IMR-90 (cell line): ENCODE measurements at regions not wholly inside any gene's neighbourhood (a gene's known extent, or its start where the extent isn't known, plus 50 kb on each side); places are given as distances from the start of the nearest gene placed in this dataset.

ENCODE experiments used
- ATAC-seq: fragments of 200-7000 bp; cut with Tn5 transposase; 2 replicates; pipeline ENCODE4 v1.9.1; 2020; ENCODE audit warnings: low read depth, mild to moderate bottlenecking, moderate library complexity
- BruUV-seq: library from RNA; stranded (reverse); fragments of 400-500 nt; replicated peaks from 2 replicates; lab custom pipeline; 2021; lab: Mats Ljungman, UMichigan
- CTCF ChIA-PET: fragments of 300-600 bp; formaldehyde crosslinking; extraction: SDS; loops from one replicate; lab custom pipeline; 2021; ENCODE audit warnings: antibody characterized with exemption; lab: Yijun Ruan, JAX
- POLR2A ChIA-PET: fragments of 300-600 bp; sonication (Branson Sonifier 250); formaldehyde crosslinking; loops from one replicate; lab custom pipeline; 2022; ENCODE audit warnings: antibody characterized with exemption; ENCODE audit not compliant: unreplicated experiment; lab: Charles Lee
- DNase-seq: peaks from one replicate; pipeline ENCODE4 v3.0.0; 2013
- H2AFZ ChIP-seq: replicated peaks from 2 replicates; pipeline ENCODE3; 2013; ENCODE audit warnings: low read length, mild to moderate bottlenecking; ENCODE audit not compliant: poor library complexity
- H2AK5ac ChIP-seq: 2 replicates; pipeline ENCODE4 v1.6.1; 2013; ENCODE audit warnings: low read depth, low read length, inconsistent platforms
- H2AK9ac ChIP-seq: replicated peaks from 2 replicates; pipeline ENCODE3; 2013; ENCODE audit warnings: mild to moderate bottlenecking, low read depth, low read length, moderate library complexity; ENCODE audit not compliant: poor library complexity
- H2BK120ac ChIP-seq: 2 replicates; pipeline ENCODE4 v1.6.1; 2013; ENCODE audit warnings: low read depth, low read length, inconsistent platforms
- H2BK15ac ChIP-seq: 3 replicates; pipeline ENCODE4 v1.6.1; 2013; ENCODE audit warnings: low read depth, low read length, inconsistent platforms
- H2BK20ac ChIP-seq: 2 replicates; pipeline ENCODE4 v1.6.1; 2013; ENCODE audit warnings: low read depth, mild to moderate bottlenecking, inconsistent platforms, low read length, moderate library complexity
- H2BK5ac ChIP-seq: 2 replicates; pipeline ENCODE4 v1.6.1; 2013; ENCODE audit warnings: mild to moderate bottlenecking, low read depth, low read length, inconsistent platforms; ENCODE audit not compliant: poor library complexity, severe bottlenecking
- H3K14ac ChIP-seq: replicated peaks from 2 replicates; pipeline ENCODE4 v1.6.1; 2013; ENCODE audit warnings: low read depth, low read length, inconsistent platforms
- H3K18ac ChIP-seq: 2 replicates; pipeline ENCODE4 v1.6.1; 2013; ENCODE audit warnings: low read depth, low read length, control low read depth
- H3K23ac ChIP-seq: 2 replicates; pipeline ENCODE4 v1.6.1; 2013; ENCODE audit warnings: low read depth, low read length, inconsistent platforms
- H3K27ac ChIP-seq: 2 replicates; pipeline ENCODE4 v1.5.1; 2013; ENCODE audit warnings: mild to moderate bottlenecking, control low read depth, low read length; ENCODE audit not compliant: insufficient read depth
- H3K27me3 ChIP-seq: 2 replicates; pipeline ENCODE4 v1.6.1; 2013; ENCODE audit warnings: low read length; ENCODE audit not compliant: control insufficient read depth, insufficient read depth
- H3K36me3 ChIP-seq: 2 replicates; pipeline ENCODE4 v1.6.1; 2013; ENCODE audit warnings: low read length, mixed read lengths; ENCODE audit not compliant: control insufficient read depth, insufficient read depth
- H3K4ac ChIP-seq: 2 replicates; pipeline ENCODE4 v1.6.1; 2013; ENCODE audit warnings: low read depth, low read length, inconsistent platforms
- H3K4me1 ChIP-seq: 2 replicates; pipeline ENCODE4 v1.6.1; 2013; ENCODE audit warnings: low read length, mixed read lengths; ENCODE audit not compliant: control insufficient read depth, insufficient read depth
- H3K4me2 ChIP-seq: 2 replicates; pipeline ENCODE4 v1.6.1; 2013; ENCODE audit warnings: low read depth, mild to moderate bottlenecking, control low read depth, low read length, moderate library complexity
- H3K4me3 ChIP-seq: 2 replicates; pipeline ENCODE4 v1.5.1; 2013; ENCODE audit warnings: low read depth, mild to moderate bottlenecking, control low read depth, low read length, moderate library complexity; ENCODE audit not compliant: insufficient read depth
- H3K56ac ChIP-seq: 2 replicates; pipeline ENCODE4 v1.6.1; 2013; ENCODE audit warnings: low read length, inconsistent platforms; ENCODE audit not compliant: insufficient read depth; ENCODE audit errors: extremely low read depth
- H3K79me1 ChIP-seq, 2 experiments: 2 replicates each; pipeline ENCODE4 v1.6.1; 2013; ENCODE audit warnings: low read length in 2 of 2, inconsistent platforms in 1 of 2, low read depth in 1 of 2
- H3K9ac ChIP-seq: 2 replicates; pipeline ENCODE4 v1.6.1; 2013; ENCODE audit warnings: low read depth, low read length, control low read depth
- H3K9me1 ChIP-seq: 2 replicates; pipeline ENCODE4 v1.6.1; 2013; ENCODE audit warnings: low read length, inconsistent platforms; ENCODE audit not compliant: insufficient read depth
- H3K9me3 ChIP-seq: 2 replicates; pipeline ENCODE4 v1.6.1; 2013; ENCODE audit warnings: low read length; ENCODE audit not compliant: control insufficient read depth, insufficient read depth
- H4K20me1 ChIP-seq: 2 replicates; pipeline ENCODE4 v1.6.1; 2013; ENCODE audit warnings: low read length, inconsistent platforms; ENCODE audit not compliant: insufficient read depth
- H4K5ac ChIP-seq: 2 replicates; pipeline ENCODE4 v1.6.1; 2013; ENCODE audit warnings: mild to moderate bottlenecking, low read depth, low read length, control low read depth
- H4K8ac ChIP-seq, 2 experiments: 2 replicates each; pipeline ENCODE4 v1.6.1; 2013; ENCODE audit warnings: low read depth in 2 of 2, low read length in 2 of 2, control low read depth in 1 of 2, inconsistent platforms in 1 of 2
- H4K91ac ChIP-seq: 2 replicates; pipeline ENCODE4 v1.6.1; 2013; ENCODE audit warnings: low read depth, low read length, inconsistent platforms; ENCODE audit not compliant: insufficient read depth
- BHLHE40 ChIP-seq: fragments of 150-350 bp; IDR thresholded peaks from 2 replicates; pipeline ENCODE4 v1.6.1; 2016; ENCODE audit warnings: mild to moderate bottlenecking, low read depth, low read length
- CEBPB ChIP-seq: IDR thresholded peaks from 2 replicates; pipeline ENCODE4 v1.6.1; 2012; ENCODE audit warnings: low read depth, low read length, improper control_type of control experiment
- CHD1 ChIP-seq: IDR thresholded peaks from 2 replicates; pipeline ENCODE4 v1.6.1; 2012; ENCODE audit warnings: low read depth, low read length, improper control_type of control experiment
- CTCF ChIP-seq: conservative IDR thresholded peaks from 2 replicates; pipeline ENCODE4 v1.5.1; 2012; ENCODE audit warnings: mild to moderate bottlenecking, low read depth, low read length, improper control_type of control experiment
- ELK1 ChIP-seq: fragments of 150-350 bp; IDR thresholded peaks from 2 replicates; pipeline ENCODE4 v1.6.1; 2016; ENCODE audit warnings: low read depth, mild to moderate bottlenecking, low read length, moderate library complexity, borderline replicate concordance
- FOS ChIP-seq: fragments of 150-350 bp; IDR thresholded peaks from 2 replicates; pipeline ENCODE4 v1.6.1; 2016; ENCODE audit warnings: low read depth, low read length
- MAFK ChIP-seq: IDR thresholded peaks from 2 replicates; pipeline ENCODE4 v1.6.1; 2012; ENCODE audit warnings: low read depth, low read length, improper control_type of control experiment
- MAZ ChIP-seq: IDR thresholded peaks from 2 replicates; pipeline ENCODE4 v1.6.1; 2012; ENCODE audit warnings: low read depth, mild to moderate bottlenecking, low read length, improper control_type of control experiment, moderate library complexity, borderline replicate concordance
- MXI1 ChIP-seq: IDR thresholded peaks from 2 replicates; pipeline ENCODE4 v1.6.1; 2012; ENCODE audit warnings: low read depth, mild to moderate bottlenecking, low read length, moderate library complexity, borderline replicate concordance
- NFE2L2 ChIP-seq: fragments of 150-350 bp; IDR thresholded peaks from 2 replicates; pipeline ENCODE4 v1.6.1; 2016; ENCODE audit warnings: low read depth, mild to moderate bottlenecking, low read length
- POLR2A ChIP-seq: IDR thresholded peaks from 2 replicates; pipeline ENCODE4 v1.6.1; 2012; ENCODE audit warnings: mild to moderate bottlenecking, low read depth, low read length
- RAD21 ChIP-seq: IDR thresholded peaks from 2 replicates; pipeline ENCODE4 v1.6.1; 2012; ENCODE audit warnings: low read length, improper control_type of control experiment
- RCOR1 ChIP-seq: IDR thresholded peaks from 2 replicates; pipeline ENCODE4 v1.6.1; 2012; ENCODE audit warnings: mild to moderate bottlenecking, low read length, improper control_type of control experiment; ENCODE audit not compliant: insufficient replicate concordance
- RFX5 ChIP-seq: IDR thresholded peaks from 2 replicates; pipeline ENCODE4 v1.8.0; 2012; ENCODE audit warnings: low read depth, mild to moderate bottlenecking, low read length, moderate library complexity
- SMC3 ChIP-seq: fragments of 150-350 bp; IDR thresholded peaks from 2 replicates; pipeline ENCODE4 v1.6.1; 2016; ENCODE audit warnings: low read depth, mild to moderate bottlenecking, antibody characterized with exemption, low read length, moderate library complexity
- USF2 ChIP-seq: fragments of 150-350 bp; IDR thresholded peaks from 2 replicates; pipeline ENCODE4 v1.6.1; 2017; ENCODE audit warnings: mild to moderate bottlenecking, antibody characterized with exemption, low read length, low read depth
- WGBS, 2 experiments: methylation state at CpG; one replicate each; pipeline versions ENCODE4 v1.1.5 to v1.1.7; 2013; ENCODE audit warnings: missing lambda C conversion rate in 2 of 2; ENCODE audit not compliant: insufficient read length in 1 of 2; ENCODE audit errors: extremely low coverage in 2 of 2; 5-methylcytosine and 5-hydroxymethylcytosine counted together
- dilution Hi-C: fragments of 300-500 bp; cut with HindIII; formaldehyde crosslinking; loops from one replicate; pipeline ENCODE4 v1.14.3; 2018; ENCODE audit warnings: low sequenced_read_pairs; ENCODE audit not compliant: unreplicated experiment
- in situ Hi-C: fragments of 300-500 bp; cut with MboI; formaldehyde crosslinking; loops from 3 replicates; pipeline ENCODE4 v1.14.3; 2019; ENCODE audit warnings: low sequenced_read_pairs, inconsistent platforms, mixed read lengths
- intact Hi-C: fragments of 100-400 bp; cut with micrococcal nuclease; formaldehyde crosslinking; loops from 2 replicates; pipeline ENCODE4 v1.10.0; 2022

- no peak for DNase-seq
These were observed 201.1 kb upstream of the CNR1 start for GRCh38 chr6:88367248-88367647.

More at GRCh38 chr6:88367248-88367647, 201.1 kb upstream of the CNR1 start:
- H3K23ac ChIP-seq: no peak overlapping the region
- intact Hi-C loops (no loop called here), in situ Hi-C loops (no loop called here), dilution Hi-C loops (no loop called here)
- no peak overlapping the region for H4K8ac ChIP-seq
- H2BK20ac ChIP-seq: no peak overlapping the region
- H4K91ac ChIP-seq: no peak overlapping the region
- H3K18ac ChIP-seq: no peak overlapping the region
- ATAC-seq: no peak
- H3K27ac ChIP-seq: no peak overlapping the region
- no peak overlapping the region for H3K56ac ChIP-seq
- BruUV-seq: no TSS peak
- no peaks in the 10 kb centered on the region for H3K4me1 ChIP-seq
- no peak overlapping the region for H2AK9ac ChIP-seq
- H3K14ac ChIP-seq: no peak overlapping the region
- ChIA-PET CTCF (no interaction called here), POLR2A (no interaction called here)
- H3K36me3 ChIP-seq: no peaks in the 10 kb centered on the region
- no peak overlapping the region for H4K5ac ChIP-seq
- TF ChIP-seq RFX5 (no peak), SMC3 (no peak), MAFK (no peak), RCOR1 (no peak), FOS (no peak), NFE2L2 (no peak), CTCF (no peak), ELK1 (no peak), POLR2A (no peak), MXI1 (no peak), USF2 (no peak), BHLHE40 (no peak), MAZ (no peak), CEBPB (no peak), RAD21 (no peak), CHD1 (no peak)
- H3K4me3 ChIP-seq: no peak overlapping the region
- no peak overlapping the region for H2BK5ac ChIP-seq
- WGBS, 2 experiments: no CpG with 5 or more reads among the region's 1 CpG
- no peaks in the 10 kb centered on the region for H4K20me1 ChIP-seq
- no peaks in the 10 kb centered on the region for H3K27me3 ChIP-seq
- H3K4me2 ChIP-seq: no peak overlapping the region
- no peak overlapping the region for H3K4ac ChIP-seq
- H3K9ac ChIP-seq: no peak overlapping the region
- H3K9me1 ChIP-seq: no peaks in the 10 kb centered on the region
- H2AFZ ChIP-seq: no peak overlapping the region
- H2BK120ac ChIP-seq: no peak overlapping the region
- H3K9me3 ChIP-seq: no peaks in the 10 kb centered on the region
- H2BK15ac ChIP-seq: no peak overlapping the region
- no peak overlapping the region for H2AK5ac ChIP-seq
- no peaks in the 10 kb centered on the region for H3K79me1 ChIP-seq
